ENCODE measurements at regions not wholly inside any gene's neighbourhood (a gene's known extent, or its start where the extent isn't known, plus 50 kb on each side); places are given as distances from the start of the nearest gene placed in this dataset.

DNA sequence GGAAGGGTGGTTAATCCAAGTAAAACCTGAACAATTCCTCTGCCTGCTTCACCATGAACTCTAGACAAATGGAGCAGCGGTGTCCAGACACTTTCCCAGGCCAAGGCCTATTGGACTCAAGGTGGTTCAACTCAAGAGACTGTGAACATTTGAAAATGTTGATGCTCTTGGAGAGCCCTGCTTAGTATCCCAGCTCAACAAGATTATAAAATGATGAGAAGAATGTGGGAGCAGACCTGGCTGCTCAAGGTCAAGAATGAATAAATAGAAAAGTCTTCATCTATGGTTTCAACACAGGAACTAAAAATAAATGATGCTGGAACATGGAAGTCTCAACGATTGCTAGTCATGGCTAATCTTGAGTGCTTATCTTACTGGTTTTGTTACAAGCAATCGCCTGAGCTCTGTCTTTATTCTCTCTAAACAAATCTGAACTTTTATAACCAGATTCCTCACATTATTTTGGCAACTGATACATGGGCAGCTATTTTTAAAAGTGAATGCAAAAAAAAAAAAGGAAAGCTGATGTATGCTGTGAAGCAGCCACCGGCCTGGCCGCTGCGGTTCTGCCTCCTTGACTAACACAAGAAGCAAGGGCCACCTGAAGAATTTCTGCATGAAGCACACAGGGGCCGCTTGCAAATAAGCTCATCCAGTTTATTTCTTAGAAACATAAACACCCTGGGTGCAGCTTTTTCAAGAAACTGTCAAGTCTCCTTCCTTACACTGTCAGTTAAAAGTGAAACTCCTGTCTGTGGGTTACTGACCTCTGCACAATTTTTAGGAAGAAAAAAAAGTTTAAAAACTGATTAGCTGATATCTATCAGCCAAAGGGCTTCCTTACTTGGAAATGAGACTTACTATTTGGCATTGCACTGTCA lies 120.1 kb upstream of the ARHGEF3 start:
- TF ChIP-seq, protein P1, sequence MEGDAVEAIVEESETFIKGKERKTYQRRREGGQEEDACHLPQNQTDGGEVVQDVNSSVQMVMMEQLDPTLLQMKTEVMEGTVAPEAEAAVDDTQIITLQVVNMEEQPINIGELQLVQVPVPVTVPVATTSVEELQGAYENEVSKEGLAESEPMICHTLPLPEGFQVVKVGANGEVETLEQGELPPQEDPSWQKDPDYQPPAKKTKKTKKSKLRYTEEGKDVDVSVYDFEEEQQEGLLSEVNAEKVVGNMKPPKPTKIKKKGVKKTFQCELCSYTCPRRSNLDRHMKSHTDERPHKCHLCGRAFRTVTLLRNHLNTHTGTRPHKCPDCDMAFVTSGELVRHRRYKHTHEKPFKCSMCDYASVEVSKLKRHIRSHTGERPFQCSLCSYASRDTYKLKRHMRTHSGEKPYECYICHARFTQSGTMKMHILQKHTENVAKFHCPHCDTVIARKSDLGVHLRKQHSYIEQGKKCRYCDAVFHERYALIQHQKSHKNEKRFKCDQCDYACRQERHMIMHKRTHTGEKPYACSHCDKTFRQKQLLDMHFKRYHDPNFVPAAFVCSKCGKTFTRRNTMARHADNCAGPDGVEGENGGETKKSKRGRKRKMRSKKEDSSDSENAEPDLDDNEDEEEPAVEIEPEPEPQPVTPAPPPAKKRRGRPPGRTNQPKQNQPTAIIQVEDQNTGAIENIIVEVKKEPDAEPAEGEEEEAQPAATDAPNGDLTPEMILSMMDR (IDR thresholded peaks at IDR 0.05; ENCODE audit: insufficient read depth, low read length, poor library complexity, severe bottlenecking), result no peak
- no peak for TF ChIP-seq EZH2phosphoT487 (conservative IDR thresholded peaks at IDR 0.05; ENCODE audit: low read length)

All from SU-DHL-6 (cell line).